IMR-90 (cell line): ENCODE measurements at regions not wholly inside any gene's neighbourhood (a gene's known extent, or its start where the extent isn't known, plus 50 kb on each side); places are given as distances from the start of the nearest gene placed in this dataset. TPM values are rescaled to one million over a fixed set of nuclear protein-coding genes. Genes with fewer than 3 reads are reported as not detected.

Experiments
- microRNA-seq, 2 experiments: library from miRNA; stranded (forward) in 1 of 2; unstranded in 1 of 2; fragments of 10-50 nt in 1 of 2; fragments of <30 nt in 1 of 2; gene quantifications in 1 of 2; microRNA quantifications in 1 of 2; one replicate each; pipeline versions ENCODE3 to v1.1.0; 2013 to 2020; ENCODE audit not compliant: insufficient read depth in 1 of 2, insufficient read length in 1 of 2, unreplicated experiment in 1 of 2
- small RNA-seq, 5 experiments: library from RNA; depleted of rRNA; stranded (forward); fragments of <200 nt; gene quantifications; one replicate each; pipeline ENCODE3, GENCODE V24; 2012

Small RNA genes lying in the stretch of these regions (microRNA-seq; reads per million reads assigned to microRNA genes)
- gene AC079804.2 (ENCODE audit: insufficient read depth, insufficient read length) (not detected), gene MIR3683 (ENCODE audit: insufficient read depth in 1 of 2, insufficient read length in 1 of 2, unreplicated experiment in 1 of 2) (0 reads per million in 2 experiments), gene RF00019 (ENCODE audit: insufficient read depth, insufficient read length) (not detected)

Small RNA genes lying in the stretch of these regions (small RNA-seq; reads per million reads assigned to genes)
- gene AC079804.2 (0 reads per million in 5 experiments), gene MIR3683 (0 reads per million in 5 experiments), gene RF00019 (0 reads per million in 5 experiments)
